HepG2 (cell line): ENCODE measurements at regions not wholly inside any gene's neighbourhood (a gene's known extent, or its start where the extent isn't known, plus 50 kb on each side); places are given as distances from the start of the nearest gene placed in this dataset.

Experiments used
- CSRNP1 ChIP-seq: sonication (generic); formaldehyde crosslinking; IDR thresholded peaks from 2 replicates; pipeline ENCODE4 v1.8.1; 2023; ENCODE audit warnings: mild to moderate bottlenecking, missing genetic modification reagents
- CTCF ChIP-seq: sonication (generic); formaldehyde crosslinking; IDR thresholded peaks from 2 replicates; pipeline ENCODE4 v1.5.0; 2020; ENCODE audit warnings: mild to moderate bottlenecking, missing genetic modification reagents, moderate library complexity
- E2F5 ChIP-seq: sonication (generic); formaldehyde crosslinking; conservative IDR thresholded peaks from 2 replicates; pipeline ENCODE4 v1.4.0; 2020; ENCODE audit warnings: missing genetic modification reagents
- GMEB2 ChIP-seq: IDR thresholded peaks from 2 replicates; pipeline ENCODE4 v1.6.1; 2016; ENCODE audit warnings: missing biosample characterization, missing genetic modification reagents, low read depth
- KIAA2018 ChIP-seq: sonication (generic); formaldehyde crosslinking; IDR thresholded peaks from 2 replicates; pipeline ENCODE4 v1.5.0; 2020; ENCODE audit warnings: mild to moderate bottlenecking, missing genetic modification reagents, borderline replicate concordance
- RBM22 ChIP-seq: fragments of 200-400 bp; formaldehyde crosslinking; optimal IDR thresholded peaks from 2 replicates; pipeline ENCODE3; 2017; ENCODE audit warnings: mild to moderate bottlenecking, low read length, moderate library complexity
- TFDP2 ChIP-seq: sonication (generic); formaldehyde crosslinking; IDR thresholded peaks from 2 replicates; pipeline ENCODE4 v1.4.0; 2020; ENCODE audit warnings: missing genetic modification reagents
- ZNF143 ChIP-seq: sonication (generic); formaldehyde crosslinking; IDR thresholded peaks from 2 replicates; pipeline ENCODE4 v1.4.0; 2020; ENCODE audit warnings: missing genetic modification reagents
- ZNF383 ChIP-seq: sonication (generic); formaldehyde crosslinking; IDR thresholded peaks from 2 replicates; pipeline ENCODE4 v1.4.0; 2020; ENCODE audit warnings: missing genetic modification reagents, mild to moderate bottlenecking, borderline replicate concordance
- ZNF660 ChIP-seq: sonication (generic); formaldehyde crosslinking; IDR thresholded peaks from 2 replicates; pipeline ENCODE4 v1.5.1; 2020; ENCODE audit warnings: mild to moderate bottlenecking, low read depth, missing genetic modification reagents, borderline replicate concordance
- ZNF777 ChIP-seq: sonication (generic); formaldehyde crosslinking; IDR thresholded peaks from 2 replicates; pipeline ENCODE4 v1.4.0; 2020; ENCODE audit warnings: missing genetic modification reagents
- ZNF782 ChIP-seq: sonication (generic); formaldehyde crosslinking; IDR thresholded peaks from 2 replicates; pipeline ENCODE4 v1.4.0; 2020; ENCODE audit warnings: missing genetic modification reagents, mild to moderate bottlenecking, borderline replicate concordance
- ZZZ3 ChIP-seq: sonication (generic); formaldehyde crosslinking; IDR thresholded peaks from 2 replicates; pipeline ENCODE4 v1.4.0; 2020; ENCODE audit warnings: missing genetic modification reagents, mild to moderate bottlenecking, borderline replicate concordance

GRCh38 chr12:69120354-69120753 is 119.0 kb upstream of the CPSF6 start:
- TF ChIP-seq CTCF (CRISPR knock-in tag), result no peak
- no peak for TF ChIP-seq E2F5
- no peak for TF ChIP-seq KIAA2018 (CRISPR knock-in tag)
- TF ChIP-seq RBM22, result no peak
- no peak for TF ChIP-seq TFDP2
- TF ChIP-seq ZNF143 (CRISPR knock-in tag), result no peak
- TF ChIP-seq CSRNP1 (CRISPR knock-in tag), result no peak
- no peak for TF ChIP-seq ZNF383 (CRISPR knock-in tag)
- no peak for TF ChIP-seq GMEB2 (CRISPR knock-in tag)
- TF ChIP-seq ZZZ3 (CRISPR knock-in tag), result no peak
- TF ChIP-seq ZNF777, result no peak
- TF ChIP-seq ZNF782 (CRISPR knock-in tag), result no peak
- no peak for TF ChIP-seq ZNF660
